ENCODE measurements at regions not wholly inside any gene's neighbourhood (a gene's known extent, or its start where the extent isn't known, plus 50 kb on each side); places are given as distances from the start of the nearest gene placed in this dataset.

DNA sequence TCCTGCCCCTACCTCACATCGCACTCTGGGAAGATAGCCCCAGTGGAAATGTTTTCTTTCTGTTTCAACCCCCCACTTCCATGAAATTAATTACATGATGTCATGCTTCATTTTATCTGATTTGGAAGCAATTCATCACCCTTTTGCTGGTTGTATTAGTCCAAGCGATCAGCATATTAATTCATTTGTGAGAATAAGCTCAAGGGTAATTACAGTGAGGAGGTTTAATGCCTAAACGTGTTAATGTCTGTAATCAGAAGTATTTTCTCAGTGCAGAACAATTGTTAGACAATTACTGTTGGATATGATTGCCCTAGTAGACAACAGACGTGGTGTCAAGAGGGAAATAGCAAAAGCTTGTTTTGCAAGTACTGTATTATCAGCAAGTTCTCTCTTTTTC lies 746.3 kb downstream of the CPS1 start:
- Mint-ChIP-seq H3K27ac (no peak overlapping the region), H3K36me3 (ENCODE audit: low read depth) (no peaks in the 10 kb centered on the region), H3K4me3 (no peak overlapping the region), H3K9me3 (no peaks in the 10 kb centered on the region), H3K27me3 (no peaks in the 10 kb centered on the region), H3K4me1 (ENCODE audit: low read depth) (no peaks in the 10 kb centered on the region)
- Histone ChIP-seq H3K27me3 (ENCODE audit: control insufficient read depth in 1 of 2, insufficient read depth in 2 of 2, low read length in 2 of 2) (no peaks in the 10 kb centered on the region), H3K4me3 (ENCODE audit: low read length) (no peak overlapping the region), H3K27ac (ENCODE audit: low read depth in 1 of 2, low read length in 2 of 2) (no peak overlapping the region), H3K4me1 (ENCODE audit: insufficient read depth, low read length) (no peaks in the 10 kb centered on the region), H3K9me3 (ENCODE audit: control insufficient read depth in 1 of 2, insufficient read depth in 1 of 2, low read length in 2 of 2) (no peaks in the 10 kb centered on the region), H3K36me3 (ENCODE audit: insufficient read depth, low read length) (no peaks in the 10 kb centered on the region)
- no peak for TF ChIP-seq CTCF (IDR thresholded peaks at IDR 0.05)
- POLR2A ChIA-PET: no interaction called here
- DNase-seq (no peak), ATAC-seq (ENCODE audit: poor library complexity) (no peak)
- CTCF ChIA-PET: interaction anchor here (0.7 to 0.8 kb wide), 2 partner anchors 9 to 21 kb away, joined by 3 read pairs; no protein-coding TSS in a partner anchor
- intact Hi-C loops (cut with DNase I, micrococcal nuclease): no loop called here

DNA sequence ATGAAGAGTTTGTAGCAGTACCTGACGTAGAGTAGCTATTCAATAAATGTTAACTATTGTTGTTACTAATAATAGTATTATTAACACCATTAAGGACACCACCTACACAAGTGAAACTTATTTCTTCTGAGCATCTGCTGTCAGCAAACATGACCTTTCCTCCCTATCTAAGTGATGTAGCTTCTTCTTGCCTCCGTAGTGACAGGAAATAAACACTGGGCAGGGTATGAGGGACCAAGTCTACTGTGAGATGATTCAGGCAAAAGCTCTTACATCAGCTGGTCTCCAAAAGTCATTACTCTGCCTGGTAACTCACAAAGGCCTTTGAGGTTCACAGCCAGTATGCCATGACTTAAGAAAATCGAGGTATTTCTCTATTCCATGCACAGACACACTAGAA lies 750.5 kb downstream of the CPS1 start:
- H3K36me3 ChIP-seq (ENCODE audit: insufficient read depth, low read length): no peaks in the 10 kb centered on the region
- H3K27ac Mint-ChIP-seq: no peak overlapping the region
- no peak for TF ChIP-seq CTCF (IDR thresholded peaks at IDR 0.05)
- no peaks in the 10 kb centered on the region for H3K4me1 Mint-ChIP-seq (ENCODE audit: low read depth)
- H3K9me3 ChIP-seq (ENCODE audit: control insufficient read depth in 1 of 2, insufficient read depth in 1 of 2, low read length in 2 of 2): no peaks in the 10 kb centered on the region
- ChIA-PET POLR2A (no interaction called here), CTCF (no interaction called here)
- H3K27ac ChIP-seq (ENCODE audit: low read depth in 1 of 2, low read length in 2 of 2): no peak overlapping the region
- ATAC-seq (ENCODE audit: poor library complexity) (no peak), DNase-seq (no peak)
- H3K27me3 ChIP-seq (ENCODE audit: control insufficient read depth in 1 of 2, insufficient read depth in 2 of 2, low read length in 2 of 2): no peaks in the 10 kb centered on the region
- H3K27me3 Mint-ChIP-seq: no peaks in the 10 kb centered on the region
- H3K36me3 Mint-ChIP-seq (ENCODE audit: low read depth): no peaks in the 10 kb centered on the region
- intact Hi-C loops (cut with DNase I, micrococcal nuclease): no loop called here
- H3K4me1 ChIP-seq (ENCODE audit: insufficient read depth, low read length): no peaks in the 10 kb centered on the region
- no peaks in the 10 kb centered on the region for H3K9me3 Mint-ChIP-seq
- no peak overlapping the region for H3K4me3 Mint-ChIP-seq
- no peak overlapping the region for H3K4me3 ChIP-seq (ENCODE audit: low read length)

All from CD4-positive, alpha-beta T cell (primary cell).